Natural killer cell (primary cell): ENCODE measurements at regions not wholly inside any gene's neighbourhood (a gene's known extent, or its start where the extent isn't known, plus 50 kb on each side); places are given as distances from the start of the nearest gene placed in this dataset.

Experiments
- ATAC-seq, 3 donors: fragments of 150-1000 bp in 2 of 3; fragments of 200-7000 bp in 1 of 3; cut with Tn5 transposase; 1 replicate in 1 of 3; 2 replicates in 2 of 3; pipeline ENCODE4 v1.10.0; 2021; ENCODE audit warnings: mild to moderate bottlenecking in 2 of 3, moderate library complexity in 2 of 3
- DNase-seq, 2 donors: peaks; one replicate each; pipeline versions ENCODE4 v3.0.0 to v3.0.0-alpha.2; 2013 to 2021; ENCODE audit warnings: mixed read lengths in 1 of 2
- H3K27ac ChIP-seq: one replicate; pipeline ENCODE4 v1.5.1; 2013; ENCODE audit warnings: mild to moderate bottlenecking, low read length
- H3K27me3 ChIP-seq: one replicate; pipeline ENCODE4 v1.6.1; 2013; ENCODE audit warnings: low read length; ENCODE audit not compliant: control insufficient read depth, insufficient read depth
- H3K36me3 ChIP-seq: one replicate; pipeline ENCODE4 v1.6.1; 2013; ENCODE audit warnings: low read length; ENCODE audit not compliant: control insufficient read depth, insufficient read depth
- H3K4me1 ChIP-seq: one replicate; pipeline ENCODE4 v1.6.1; 2013; ENCODE audit warnings: low read length; ENCODE audit not compliant: control insufficient read depth, insufficient read depth
- H3K4me3 ChIP-seq: one replicate; pipeline ENCODE4 v1.5.1; 2013; ENCODE audit warnings: low read length
- H3K9me3 ChIP-seq: one replicate; pipeline ENCODE4 v1.6.1; 2013; ENCODE audit warnings: low read length; ENCODE audit not compliant: control insufficient read depth, insufficient read depth
- H3K27ac Mint-ChIP-seq, 2 donors: one replicate each; pipeline ENCODE4 v1.8.0; 2022; ENCODE audit warnings: mild to moderate bottlenecking in 2 of 2, mixed read lengths in 2 of 2, moderate library complexity in 1 of 2
- H3K27me3 Mint-ChIP-seq, 2 donors: one replicate each; pipeline ENCODE4 v1.8.0; 2022; ENCODE audit warnings: low read depth in 2 of 2, mixed read lengths in 2 of 2
- H3K36me3 Mint-ChIP-seq: one replicate; pipeline ENCODE4 v1.8.0; 2022; ENCODE audit warnings: mixed read lengths
- H3K4me1 Mint-ChIP-seq, 2 donors: one replicate each; pipeline ENCODE4 v1.8.0; 2022; ENCODE audit warnings: mixed read lengths in 2 of 2
- H3K4me3 Mint-ChIP-seq: one replicate; pipeline ENCODE4 v1.8.0; 2022; ENCODE audit warnings: mild to moderate bottlenecking, moderate library complexity, mixed read lengths
- H3K9me3 Mint-ChIP-seq, 2 donors: one replicate each; pipeline ENCODE4 v1.8.0; 2022; ENCODE audit warnings: mixed read lengths in 2 of 2
- WGBS: methylation state at CpG from one replicate; pipeline ENCODE4 v1.1.7; 2013; ENCODE audit warnings: missing lambda C conversion rate; ENCODE audit not compliant: insufficient coverage; 5-methylcytosine and 5-hydroxymethylcytosine counted together
- intact Hi-C: fragments of 100-400 bp; cut with micrococcal nuclease; formaldehyde crosslinking; loops from one replicate; pipeline ENCODE4 v1.14.2; 2022
- TF ChIP-seq, protein P1 (sequence below): fragments of 200-600 bp; IDR thresholded peaks from one replicate; pipeline ENCODE4 v1.8.0; 2022; ENCODE audit warnings: antibody characterized with exemption

DNA sequence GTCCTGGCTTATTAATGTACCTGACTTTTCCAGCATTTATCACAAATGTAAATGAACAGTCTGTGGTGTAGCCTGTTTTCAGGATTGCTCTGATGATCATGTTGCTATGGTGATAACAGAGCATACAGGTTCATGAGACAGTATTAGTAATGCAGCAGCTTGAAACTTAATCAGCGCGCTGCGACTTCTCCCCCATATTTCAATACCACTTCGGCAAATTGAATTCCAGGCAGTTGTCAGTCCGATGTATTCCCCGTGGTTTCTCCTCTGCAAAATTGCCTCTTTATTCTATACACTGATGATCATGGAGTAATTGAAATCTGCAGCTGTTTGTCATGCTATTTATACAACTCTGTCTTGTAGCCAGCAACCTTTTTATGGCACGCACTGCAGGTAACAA lies 239.3 kb downstream of the C4orf33 start:
- H3K9me3 Mint-ChIP-seq: peaks cover 2 to 5% of the 10 kb centered on the region in 2 donors
- intact Hi-C loops: no loop called here
- WGBS: 95% methylated on average over 7 of the region's 7 CpGs
- no peaks in the 10 kb centered on the region for H3K36me3 Mint-ChIP-seq
- Histone ChIP-seq H3K27ac (no peak overlapping the region), H3K36me3 (no peaks in the 10 kb centered on the region), H3K4me3 (no peak overlapping the region), H3K27me3 (no peaks in the 10 kb centered on the region), H3K4me1 (no peaks in the 10 kb centered on the region), H3K9me3 (no peaks in the 10 kb centered on the region)
- no peak overlapping the region for H3K27ac Mint-ChIP-seq
- no peak for ATAC-seq
- TF ChIP-seq, protein P1, sequence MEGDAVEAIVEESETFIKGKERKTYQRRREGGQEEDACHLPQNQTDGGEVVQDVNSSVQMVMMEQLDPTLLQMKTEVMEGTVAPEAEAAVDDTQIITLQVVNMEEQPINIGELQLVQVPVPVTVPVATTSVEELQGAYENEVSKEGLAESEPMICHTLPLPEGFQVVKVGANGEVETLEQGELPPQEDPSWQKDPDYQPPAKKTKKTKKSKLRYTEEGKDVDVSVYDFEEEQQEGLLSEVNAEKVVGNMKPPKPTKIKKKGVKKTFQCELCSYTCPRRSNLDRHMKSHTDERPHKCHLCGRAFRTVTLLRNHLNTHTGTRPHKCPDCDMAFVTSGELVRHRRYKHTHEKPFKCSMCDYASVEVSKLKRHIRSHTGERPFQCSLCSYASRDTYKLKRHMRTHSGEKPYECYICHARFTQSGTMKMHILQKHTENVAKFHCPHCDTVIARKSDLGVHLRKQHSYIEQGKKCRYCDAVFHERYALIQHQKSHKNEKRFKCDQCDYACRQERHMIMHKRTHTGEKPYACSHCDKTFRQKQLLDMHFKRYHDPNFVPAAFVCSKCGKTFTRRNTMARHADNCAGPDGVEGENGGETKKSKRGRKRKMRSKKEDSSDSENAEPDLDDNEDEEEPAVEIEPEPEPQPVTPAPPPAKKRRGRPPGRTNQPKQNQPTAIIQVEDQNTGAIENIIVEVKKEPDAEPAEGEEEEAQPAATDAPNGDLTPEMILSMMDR: no peak
- peaks cover 9 to 10% of the 10 kb centered on the region in 2 donors for H3K27me3 Mint-ChIP-seq
- H3K4me1 Mint-ChIP-seq: no peaks in the 10 kb centered on the region
- no peak overlapping the region for H3K4me3 Mint-ChIP-seq
- DNase-seq: no peak

DNA sequence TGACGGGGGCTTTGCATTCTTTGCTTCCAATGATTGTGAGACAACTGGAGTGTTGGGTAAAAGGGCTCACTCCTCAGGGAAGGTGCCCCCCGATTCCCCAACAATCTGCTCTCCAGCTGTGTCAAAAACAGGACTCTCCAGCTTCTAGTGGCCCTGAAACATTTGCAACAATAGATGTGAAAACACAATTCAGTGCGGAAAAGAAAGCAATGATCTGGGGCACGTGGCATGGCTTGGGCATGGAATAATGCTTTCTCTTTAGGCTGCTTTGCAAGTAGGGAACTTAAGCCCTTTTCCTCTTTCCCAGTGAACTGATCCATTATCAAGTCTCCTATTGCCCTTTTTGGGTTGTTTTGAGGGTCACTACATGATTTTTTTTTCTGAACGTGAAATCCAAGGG lies 239.9 kb downstream of the C4orf33 start:
- no peaks in the 10 kb centered on the region for H3K36me3 Mint-ChIP-seq
- Histone ChIP-seq H3K4me3 (no peak overlapping the region), H3K27ac (no peak overlapping the region), H3K36me3 (no peaks in the 10 kb centered on the region), H3K27me3 (no peaks in the 10 kb centered on the region), H3K4me1 (no peaks in the 10 kb centered on the region), H3K9me3 (no peaks in the 10 kb centered on the region)
- 54% methylated on average over 5 of the region's 5 CpGs for WGBS
- H3K4me1 Mint-ChIP-seq: no peaks in the 10 kb centered on the region
- intact Hi-C loops: no loop called here
- H3K4me3 Mint-ChIP-seq: no peak overlapping the region
- peaks cover 0 to 2% of the 10 kb centered on the region in 2 donors for H3K9me3 Mint-ChIP-seq
- peaks cover 7 to 10% of the 10 kb centered on the region in 2 donors for H3K27me3 Mint-ChIP-seq
- DNase-seq: no peak
- no peak overlapping the region for H3K27ac Mint-ChIP-seq
- TF ChIP-seq, protein P1: no peak
- ATAC-seq: no peak

DNA sequence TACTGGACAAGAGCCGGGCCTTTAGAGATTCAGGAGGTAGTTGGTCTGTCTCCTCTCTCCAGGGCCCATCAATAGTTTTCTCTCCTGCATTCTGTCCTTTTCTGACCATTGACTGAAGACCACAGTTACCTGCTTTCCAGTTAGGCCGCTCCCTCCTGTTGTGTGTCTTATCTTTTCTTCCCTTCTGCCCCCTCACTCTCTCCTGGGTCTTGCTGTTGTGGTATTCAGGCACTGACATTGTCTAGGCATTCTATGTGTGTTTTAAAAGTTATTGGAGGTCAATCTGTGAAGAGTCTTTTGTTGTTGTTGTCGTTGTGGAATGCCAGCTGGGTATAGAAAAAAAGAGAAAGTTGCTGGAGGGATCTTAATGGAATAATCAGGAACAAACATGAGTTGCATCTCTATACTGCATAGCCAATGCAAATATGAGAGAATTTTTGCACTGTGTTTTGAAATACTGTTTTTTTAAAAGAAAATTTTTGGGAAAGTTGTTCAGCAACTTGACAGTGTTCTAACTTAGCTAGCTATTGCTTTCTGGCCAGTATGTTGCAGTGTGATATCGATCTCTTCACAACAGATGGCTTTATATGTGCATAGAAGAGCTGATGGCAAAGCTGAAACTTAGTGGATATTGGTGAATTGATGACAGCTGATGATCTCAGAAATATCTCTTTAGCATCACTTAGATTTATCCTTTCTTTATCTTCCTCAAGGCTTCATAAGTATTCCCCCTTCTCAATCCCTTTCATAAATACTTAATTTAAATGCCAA lies 240.7 kb downstream of the C4orf33 start:
- H3K36me3 ChIP-seq: no peaks in the 10 kb centered on the region
- Mint-ChIP-seq H3K4me1 (no peaks in the 10 kb centered on the region), H3K36me3 (no peaks in the 10 kb centered on the region), H3K27me3 (peaks cover 7 to 10% of the 10 kb centered on the region in 2 donors), H3K27ac (no peak overlapping the region), H3K4me3 (no peak overlapping the region), H3K9me3 (peaks cover 0 to 2% of the 10 kb centered on the region in 2 donors)
- no peaks in the 10 kb centered on the region for H3K4me1 ChIP-seq
- ATAC-seq (no peak), DNase-seq (no peak)
- no peak overlapping the region for H3K4me3 ChIP-seq
- no peaks in the 10 kb centered on the region for H3K9me3 ChIP-seq
- TF ChIP-seq, protein P1: no peak
- no peak overlapping the region for H3K27ac ChIP-seq
- no peaks in the 10 kb centered on the region for H3K27me3 ChIP-seq
- intact Hi-C loops: no loop called here
- 76% methylated on average over 4 of the region's 4 CpGs for WGBS

DNA sequence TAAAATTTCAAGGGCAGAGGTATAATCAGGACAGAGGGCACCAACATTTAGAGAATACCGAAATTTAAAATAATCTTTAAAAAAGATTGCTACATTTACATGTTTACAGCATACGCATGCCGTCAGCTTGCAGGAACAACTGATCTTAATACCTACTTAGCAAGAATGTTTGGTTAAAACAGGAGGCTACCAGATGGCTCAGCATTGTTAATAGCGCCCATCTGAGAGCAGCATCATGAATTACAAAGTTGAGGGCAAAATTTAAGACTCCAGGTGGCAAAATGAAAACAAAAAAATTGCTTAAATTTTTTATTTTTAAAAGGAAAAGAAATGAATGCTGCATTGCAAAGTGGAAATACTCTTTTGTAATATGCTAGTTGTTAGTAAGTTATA lies 241.3 kb downstream of the C4orf33 start:
- Mint-ChIP-seq H3K36me3 (no peaks in the 10 kb centered on the region), H3K27ac (no peak overlapping the region), H3K9me3 (peaks cover 0 to 2% of the 10 kb centered on the region in 2 donors), H3K4me1 (no peaks in the 10 kb centered on the region), H3K27me3 (peaks cover 7 to 10% of the 10 kb centered on the region in 2 donors), H3K4me3 (no peak overlapping the region)
- Histone ChIP-seq H3K4me1 (no peaks in the 10 kb centered on the region), H3K4me3 (no peak overlapping the region), H3K36me3 (no peaks in the 10 kb centered on the region), H3K9me3 (no peaks in the 10 kb centered on the region), H3K27me3 (no peaks in the 10 kb centered on the region), H3K27ac (no peak overlapping the region)
- intact Hi-C loops: no loop called here
- ATAC-seq (no peak), DNase-seq (no peak)
- TF ChIP-seq, protein P1: no peak
- 94% methylated on average over 4 of the region's 4 CpGs for WGBS
